ENCODE measurements at regions not wholly inside any gene's neighbourhood (a gene's known extent, or its start where the extent isn't known, plus 50 kb on each side); places are given as distances from the start of the nearest gene placed in this dataset.
"Not testable (repeated sequence)": the region's sequence is repeated elsewhere in the genome, so short reads cannot be mapped to it uniquely, and the experiment has no call there.

GRCh38 chr3:140872165-140872564, 69.5 kb upstream of the SLC25A36 start:
- DNase-seq = not testable (repeated sequence)

- DNase-seq = no peak
These were observed 58.1 kb upstream of the SLC25A36 start for GRCh38 chr3:140883428-140884040.

- DNase-seq = not testable (repeated sequence)
These were observed 55.9 kb upstream of the SLC25A36 start for GRCh38 chr3:140885697-140886096.

Measured in NCI-H1105 treated with DMSO at 0.1 percent for 48 hours (cell line).